ENCODE measurements at regions not wholly inside any gene's neighbourhood (a gene's known extent, or its start where the extent isn't known, plus 50 kb on each side); places are given as distances from the start of the nearest gene placed in this dataset.
"Not testable (repeated sequence)": the region's sequence is repeated elsewhere in the genome, so short reads cannot be mapped to it uniquely, and the experiment has no call there.

- DNase-seq (ENCODE audit: low read depth): no peak
- TF ChIP-seq, protein P1, sequence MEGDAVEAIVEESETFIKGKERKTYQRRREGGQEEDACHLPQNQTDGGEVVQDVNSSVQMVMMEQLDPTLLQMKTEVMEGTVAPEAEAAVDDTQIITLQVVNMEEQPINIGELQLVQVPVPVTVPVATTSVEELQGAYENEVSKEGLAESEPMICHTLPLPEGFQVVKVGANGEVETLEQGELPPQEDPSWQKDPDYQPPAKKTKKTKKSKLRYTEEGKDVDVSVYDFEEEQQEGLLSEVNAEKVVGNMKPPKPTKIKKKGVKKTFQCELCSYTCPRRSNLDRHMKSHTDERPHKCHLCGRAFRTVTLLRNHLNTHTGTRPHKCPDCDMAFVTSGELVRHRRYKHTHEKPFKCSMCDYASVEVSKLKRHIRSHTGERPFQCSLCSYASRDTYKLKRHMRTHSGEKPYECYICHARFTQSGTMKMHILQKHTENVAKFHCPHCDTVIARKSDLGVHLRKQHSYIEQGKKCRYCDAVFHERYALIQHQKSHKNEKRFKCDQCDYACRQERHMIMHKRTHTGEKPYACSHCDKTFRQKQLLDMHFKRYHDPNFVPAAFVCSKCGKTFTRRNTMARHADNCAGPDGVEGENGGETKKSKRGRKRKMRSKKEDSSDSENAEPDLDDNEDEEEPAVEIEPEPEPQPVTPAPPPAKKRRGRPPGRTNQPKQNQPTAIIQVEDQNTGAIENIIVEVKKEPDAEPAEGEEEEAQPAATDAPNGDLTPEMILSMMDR (conservative IDR thresholded peaks at IDR 0.05; ENCODE audit: low read depth, low read length): no peak
Observed at GRCh38 chr7:131626643-131627042, 70.2 kb upstream of the PODXL start.

GRCh38 chr7:131625817-131626372, 69.5 kb upstream of the PODXL start:
- no peak for DNase-seq (ENCODE audit: low read depth)
- TF ChIP-seq, protein P1 (conservative IDR thresholded peaks at IDR 0.05; ENCODE audit: low read depth, low read length): no peak
- no peak overlapping the region for H3K4me3 ChIP-seq (ENCODE audit: low read depth, low read length)

More at GRCh38 chr7:131626643-131627042, 70.2 kb upstream of the PODXL start:
- no peak overlapping the region for H3K4me3 ChIP-seq (ENCODE audit: low read depth, low read length)

DNA sequence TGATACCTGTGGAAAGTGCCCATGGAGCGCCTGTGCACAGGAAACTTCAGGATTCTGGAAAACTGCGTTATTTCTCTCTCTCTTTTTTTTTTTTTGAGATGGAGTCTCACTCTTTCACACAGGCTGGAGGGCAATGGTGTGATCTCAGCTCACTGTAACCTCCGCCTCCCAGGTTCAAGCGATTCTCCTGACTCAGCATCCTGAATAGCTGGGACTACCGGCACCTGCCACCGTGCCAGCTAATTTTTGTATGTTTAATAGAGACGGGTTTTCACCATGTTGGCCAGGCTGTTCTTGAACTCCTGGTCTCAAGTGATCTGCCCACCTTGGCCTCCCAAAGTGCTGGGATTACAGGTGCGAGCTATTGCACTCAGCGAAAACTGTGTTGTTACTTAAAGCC, 68.9 kb upstream of the PODXL start:
- H3K4me3 ChIP-seq (ENCODE audit: low read depth, low read length); DNase-seq (ENCODE audit: low read depth): not testable (repeated sequence)

GRCh38 chr7:131624536-131624935, 68.1 kb upstream of the PODXL start:
- no peak overlapping the region for H3K4me3 ChIP-seq (ENCODE audit: low read depth, low read length)
- TF ChIP-seq, protein P1 (conservative IDR thresholded peaks at IDR 0.05; ENCODE audit: low read depth, low read length): no peak

GRCh38 chr7:131623154-131623553, 66.7 kb upstream of the PODXL start:
- TF ChIP-seq, protein P1 (conservative IDR thresholded peaks at IDR 0.05; ENCODE audit: low read depth, low read length): no peak
- DNase-seq (ENCODE audit: low read depth): no peak

More at GRCh38 chr7:131624536-131624935, 68.1 kb upstream of the PODXL start:
- DNase-seq (ENCODE audit: low read depth): no peak

DNA sequence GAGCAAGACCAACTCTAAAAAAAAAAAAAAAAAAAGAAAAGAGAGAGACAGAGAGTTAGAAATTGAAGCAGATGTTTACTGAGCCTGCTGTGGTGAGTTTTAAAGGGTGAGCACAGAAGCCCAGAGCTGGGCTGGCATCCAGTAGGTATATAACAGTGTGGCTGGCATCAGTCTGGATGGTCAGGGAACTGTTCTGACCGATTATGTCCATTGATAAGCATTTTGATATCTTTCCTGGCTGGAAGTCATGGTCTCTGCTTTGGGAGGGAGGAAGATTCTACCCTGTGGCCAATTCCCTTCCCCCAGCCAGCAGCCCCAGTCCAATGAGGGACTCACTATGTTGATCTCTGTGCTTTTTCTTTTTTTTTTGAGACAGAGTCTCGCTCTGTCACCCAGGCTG, 65.2 kb upstream of the PODXL start:
- TF ChIP-seq, protein P1 (conservative IDR thresholded peaks at IDR 0.05; ENCODE audit: low read depth, low read length): no peak
- DNase-seq (ENCODE audit: low read depth): no peak
- no peak overlapping the region for H3K4me3 ChIP-seq (ENCODE audit: low read depth, low read length)

More at GRCh38 chr7:131623154-131623553, 66.7 kb upstream of the PODXL start:
- no peak overlapping the region for H3K4me3 ChIP-seq (ENCODE audit: low read depth, low read length)

DNA sequence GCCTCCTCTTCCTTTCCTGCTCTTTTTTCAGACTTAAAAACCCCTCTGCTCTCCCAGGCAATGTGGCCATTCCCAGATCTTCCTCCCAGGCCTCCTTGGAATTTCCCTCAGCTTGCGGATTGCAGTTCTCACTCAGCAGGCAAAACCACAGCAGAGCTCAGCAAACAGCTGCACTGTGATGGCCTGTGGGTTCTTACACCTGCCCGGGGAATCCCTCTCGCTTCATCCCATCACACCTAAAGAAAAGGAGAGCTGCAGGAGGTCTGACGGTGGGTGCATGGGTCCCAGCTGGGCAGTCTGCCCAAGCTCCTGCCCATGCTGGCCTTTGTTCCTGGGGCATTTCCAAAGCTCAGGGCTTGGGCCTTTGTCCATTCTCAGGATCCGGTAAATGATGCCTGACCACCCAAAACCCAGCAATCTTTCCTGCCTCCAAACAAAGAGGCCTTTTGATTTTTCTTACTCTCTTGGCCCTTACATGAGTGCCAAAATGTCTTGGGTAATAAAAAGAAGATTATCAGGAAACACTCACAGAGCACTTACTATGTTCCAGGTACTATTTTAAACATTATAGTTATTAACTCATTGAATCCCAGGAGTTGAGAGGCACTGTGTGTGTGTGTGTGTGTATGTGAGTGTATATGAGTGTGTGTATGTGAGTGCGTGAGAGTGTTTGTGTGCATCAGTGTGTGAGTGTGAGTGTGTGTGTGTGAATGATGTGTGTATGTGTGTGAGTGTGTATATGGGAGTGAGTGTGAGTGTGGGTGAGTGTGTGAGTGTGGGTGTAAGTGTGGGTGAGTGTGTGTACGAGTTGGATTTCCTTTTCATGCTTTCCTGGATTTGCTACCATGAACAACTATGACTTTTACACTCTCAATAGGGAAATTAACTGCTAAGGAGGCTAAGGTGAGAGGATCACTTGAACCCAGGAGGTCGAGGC, 64.5 kb upstream of the PODXL start:
- TF ChIP-seq, protein P1 (conservative IDR thresholded peaks at IDR 0.05; ENCODE audit: low read depth, low read length): no peak
- H3K4me3 ChIP-seq (ENCODE audit: low read depth, low read length): no peak overlapping the region
- no peak for DNase-seq (ENCODE audit: low read depth)
